HepG2 (cell line): ENCODE measurements at regions not wholly inside any gene's neighbourhood (a gene's known extent, or its start where the extent isn't known, plus 50 kb on each side); places are given as distances from the start of the nearest gene placed in this dataset.

Experiments used
- ATF7-NPFF ChIP-seq: sonication (generic); formaldehyde crosslinking; IDR thresholded peaks from 2 replicates; pipeline ENCODE4 v1.8.1; 2023; ENCODE audit warnings: mild to moderate bottlenecking, low read depth, missing genetic modification reagents, moderate library complexity
- DPF2 ChIP-seq: sonication (generic); formaldehyde crosslinking; IDR thresholded peaks from 2 replicates; pipeline ENCODE4 v1.4.0; 2020; ENCODE audit warnings: mild to moderate bottlenecking, low read depth, missing genetic modification reagents, borderline replicate concordance
- FOXJ3 ChIP-seq: sonication (generic); formaldehyde crosslinking; IDR thresholded peaks from 2 replicates; pipeline ENCODE4 v1.4.0; 2020; ENCODE audit warnings: missing genetic modification reagents, mild to moderate bottlenecking, borderline replicate concordance
- GRHL1 ChIP-seq: sonication (generic); formaldehyde crosslinking; conservative IDR thresholded peaks from 2 replicates; pipeline ENCODE4 v1.8.0; 2022; ENCODE audit warnings: missing genetic modification reagents
- KDM4B ChIP-seq: sonication (generic); formaldehyde crosslinking; IDR thresholded peaks from 2 replicates; pipeline ENCODE4 v1.4.0; 2020; ENCODE audit warnings: missing genetic modification reagents
- PHF20 ChIP-seq: sonication (generic); formaldehyde crosslinking; IDR thresholded peaks from 2 replicates; pipeline ENCODE4 v1.5.0; 2020; ENCODE audit warnings: mild to moderate bottlenecking, missing genetic modification reagents
- PITX1 ChIP-seq: sonication (generic); formaldehyde crosslinking; IDR thresholded peaks from 2 replicates; pipeline ENCODE4 v1.5.1; 2020; ENCODE audit warnings: mild to moderate bottlenecking, missing genetic modification reagents
- RORA ChIP-seq: sonication (generic); formaldehyde crosslinking; IDR thresholded peaks from 2 replicates; pipeline ENCODE4 v1.5.0; 2020; ENCODE audit warnings: mild to moderate bottlenecking, missing genetic modification reagents, moderate library complexity
- STAT6 ChIP-seq: sonication (generic); formaldehyde crosslinking; IDR thresholded peaks from 2 replicates; pipeline ENCODE4 v1.4.0; 2020; ENCODE audit warnings: missing genetic modification reagents, mild to moderate bottlenecking, borderline replicate concordance
- TCF7 ChIP-seq: sonication (generic); IDR thresholded peaks from 2 replicates; pipeline ENCODE4 v1.6.1; 2016; ENCODE audit warnings: antibody characterized with exemption, low read depth
- ZHX1 ChIP-seq: sonication (generic); formaldehyde crosslinking; IDR thresholded peaks from 2 replicates; pipeline ENCODE4 v1.8.1; 2022; ENCODE audit warnings: low read depth, mild to moderate bottlenecking, missing genetic modification reagents
- ZNF142 ChIP-seq: sonication (generic); formaldehyde crosslinking; IDR thresholded peaks from 2 replicates; pipeline ENCODE4 v1.4.0; 2020; ENCODE audit warnings: missing genetic modification reagents
- ZNF556 ChIP-seq: sonication (generic); formaldehyde crosslinking; IDR thresholded peaks from 2 replicates; pipeline ENCODE4 v1.4.0; 2020; ENCODE audit warnings: mild to moderate bottlenecking, missing genetic modification reagents, borderline replicate concordance
- ZNF746 ChIP-seq: sonication (generic); formaldehyde crosslinking; IDR thresholded peaks from 2 replicates; pipeline ENCODE4 v1.8.0; 2022; ENCODE audit warnings: mild to moderate bottlenecking, missing genetic modification reagents
- ZNF747 ChIP-seq: sonication (generic); formaldehyde crosslinking; IDR thresholded peaks from 2 replicates; pipeline ENCODE4 v1.8.1; 2023; ENCODE audit warnings: missing genetic modification reagents, mild to moderate bottlenecking, borderline replicate concordance

- TF ChIP-seq ZHX1 (CRISPR knock-in tag) = 0 out of 2 replicates have a peak, but pooled peaks have one; percentile 27
- peak; percentile 62; the same call in 1 of the 2 replicates for TF ChIP-seq ZNF142
- peak; percentile 84 for TF ChIP-seq PITX1
- no peak; the same call in 1 of the 2 replicates for TF ChIP-seq ZNF556
- TF ChIP-seq ZNF746 (CRISPR knock-in tag) = peak; percentile 62; the same call in 1 of the 2 replicates
- TF ChIP-seq ZNF747 = no peak; the same call in 1 of the 2 replicates
- TF ChIP-seq KDM4B (CRISPR knock-in tag) = no peak
- no peak for TF ChIP-seq FOXJ3 (CRISPR knock-in tag)
- peak; percentile 79; the same call in 1 of the 2 replicates for TF ChIP-seq STAT6
- no peak for TF ChIP-seq TCF7
- TF ChIP-seq PHF20 (CRISPR knock-in tag) = 0 out of 2 replicates have a peak, but pooled peaks have one; percentile 35
- TF ChIP-seq GRHL1 (CRISPR knock-in tag) = no peak
- TF ChIP-seq DPF2 (CRISPR knock-in tag) = 0 out of 2 replicates have a peak, but pooled peaks have one; percentile 46
- TF ChIP-seq ATF7-NPFF (CRISPR knock-in tag) = no peak
- TF ChIP-seq RORA (CRISPR knock-in tag) = no peak
Measured at GRCh38 chr20:50353289-50353961, 156.8 kb upstream of the PTPN1 start (continued).
